Embryonic facial prominence (tissue), 1 donor: ENCODE measurements at regions not wholly inside any gene's neighbourhood (a gene's known extent, or its start where the extent isn't known, plus 50 kb on each side); places are given as distances from the start of the nearest gene placed in this dataset.

ENCODE experiments used
- DNase-seq: peaks from one replicate; pipeline ENCODE4 v3.0.0-alpha.2; 2016; ENCODE audit errors: extremely low spot score

DNA sequence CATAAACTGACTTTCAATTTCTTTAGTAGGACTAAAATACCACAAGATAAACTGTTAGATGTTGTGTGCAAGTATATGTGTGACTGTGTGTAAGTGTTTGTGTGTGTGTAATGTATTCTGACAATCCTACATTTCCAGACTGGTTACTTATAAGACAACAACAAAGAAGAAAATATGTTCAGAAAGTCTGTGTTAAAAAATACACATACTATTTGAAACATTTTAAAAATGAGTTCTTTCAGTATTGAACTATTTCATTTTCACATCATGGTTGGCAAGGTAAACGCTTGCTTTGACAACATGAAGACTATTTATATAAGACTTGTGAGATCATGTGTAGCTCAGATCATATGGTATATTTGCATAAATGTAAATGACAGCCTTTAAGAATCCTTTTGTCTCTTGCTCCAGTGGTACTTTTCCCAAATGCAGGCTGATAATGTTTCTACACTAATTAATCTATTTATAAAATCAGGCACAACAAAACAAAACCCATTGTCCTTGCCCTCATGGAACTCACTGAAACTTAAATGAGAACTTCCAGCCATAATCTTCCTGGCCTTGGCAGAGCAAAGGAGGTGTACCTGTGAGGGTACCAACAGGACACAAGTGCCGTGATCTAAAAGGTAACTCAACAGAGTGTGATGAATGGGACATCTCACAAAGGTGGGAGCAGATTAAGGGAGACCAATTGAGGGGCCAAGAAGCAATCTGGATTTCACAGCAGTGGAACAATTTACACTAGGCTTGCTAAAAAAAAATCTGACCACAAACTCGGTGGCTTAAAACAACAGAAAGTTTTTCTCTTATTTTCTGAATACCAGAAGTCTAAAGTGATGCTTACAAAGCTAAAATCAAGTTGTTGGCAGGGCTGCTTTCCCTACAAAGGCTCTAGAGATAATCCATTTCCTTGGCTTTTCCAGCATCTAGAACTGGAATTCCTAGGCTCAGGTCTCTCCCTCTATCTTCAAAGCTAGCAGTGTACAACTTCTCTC, 349.0 kb downstream of the TBC1D4 start:
- no peak for DNase-seq

- no peak for DNase-seq
Measured at GRCh38 chr13:75129331-75129730, 352.6 kb downstream of the TBC1D4 start.

- no peak for DNase-seq
Measured at GRCh38 chr13:75124415-75124814, 357.6 kb downstream of the TBC1D4 start.

DNA sequence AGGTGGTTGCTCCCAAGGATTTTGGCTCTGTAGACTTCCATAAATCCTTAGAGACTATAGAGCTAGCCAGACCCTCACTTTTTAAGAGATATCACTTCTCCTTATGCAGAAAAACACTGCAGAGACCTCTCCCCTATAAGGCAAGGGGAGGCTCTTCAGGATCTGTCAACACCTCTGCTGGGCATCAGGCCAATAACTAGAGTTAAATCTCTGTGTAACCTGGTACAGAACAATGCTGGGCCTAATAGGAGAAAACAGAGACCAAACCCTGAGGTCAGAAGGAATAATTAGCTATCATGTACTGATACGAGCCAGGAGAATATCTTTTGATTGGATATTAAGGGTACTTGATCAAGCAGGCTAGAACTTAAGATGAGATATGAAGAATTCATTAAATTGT, 358.5 kb downstream of the TBC1D4 start:
- no peak for DNase-seq

DNA sequence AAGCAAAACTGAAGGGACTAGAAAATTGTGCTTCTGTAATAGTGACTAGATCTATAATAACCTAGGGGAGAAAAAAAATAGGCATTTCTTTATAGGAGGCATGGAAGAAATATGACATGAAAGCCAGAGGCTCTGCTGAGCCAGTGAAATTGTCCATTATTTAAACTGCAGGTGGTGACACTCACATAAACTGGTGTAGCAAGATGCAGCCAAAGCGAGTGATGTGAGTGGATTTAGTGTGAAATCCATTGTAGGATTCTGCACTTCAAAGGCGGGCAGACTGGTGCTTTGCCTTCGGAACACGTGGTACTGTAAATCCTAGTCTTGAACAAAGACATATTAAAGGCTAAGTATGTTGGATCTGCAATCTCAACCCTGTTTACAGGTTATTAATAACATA, 361.9 kb downstream of the TBC1D4 start:
- no peak for DNase-seq

DNA sequence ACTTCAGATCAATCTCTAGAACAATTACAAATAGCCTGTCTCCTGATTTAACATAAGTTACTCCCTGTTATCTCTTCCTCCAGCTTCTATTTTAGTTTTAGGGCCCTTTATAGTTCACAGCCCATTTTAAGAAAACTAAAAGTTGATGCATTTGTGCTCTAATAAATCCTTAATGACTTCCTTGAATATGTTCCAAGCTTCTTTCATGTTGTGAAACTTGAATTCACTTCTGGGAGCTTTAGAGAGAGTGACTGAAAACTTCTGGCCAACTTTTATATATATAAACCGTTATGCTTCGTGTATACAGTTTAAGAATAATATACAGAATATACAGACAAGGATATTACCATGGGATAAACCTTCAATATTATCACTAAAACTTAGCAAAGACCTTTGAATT, 366.8 kb downstream of the TBC1D4 start:
- no peak for DNase-seq

- DNase-seq: no peak
Measured at GRCh38 chr13:75103976-75104375, 378.0 kb downstream of the TBC1D4 start.

- DNase-seq: no peak
Measured at GRCh38 chr13:75102001-75102716, 379.8 kb downstream of the TBC1D4 start.

DNA sequence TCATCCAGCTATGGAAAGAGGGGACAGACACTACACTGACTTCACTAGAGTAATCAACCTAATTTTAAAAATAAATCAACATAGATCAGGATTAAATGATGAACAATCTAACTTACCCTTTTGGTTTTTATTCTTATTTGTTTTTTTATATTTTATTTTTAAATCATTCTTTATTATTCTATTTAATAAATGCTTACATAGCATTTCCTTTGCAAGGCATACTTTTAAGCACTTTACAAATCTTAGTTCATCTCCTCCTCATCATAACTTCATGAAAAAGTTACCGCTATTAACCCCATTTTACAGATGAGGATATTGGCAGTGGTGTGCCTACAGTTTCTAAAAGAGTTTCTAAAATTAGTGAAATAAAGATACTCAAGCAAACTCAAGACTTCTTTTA, 380.6 kb downstream of the TBC1D4 start:
- no peak for DNase-seq

DNA sequence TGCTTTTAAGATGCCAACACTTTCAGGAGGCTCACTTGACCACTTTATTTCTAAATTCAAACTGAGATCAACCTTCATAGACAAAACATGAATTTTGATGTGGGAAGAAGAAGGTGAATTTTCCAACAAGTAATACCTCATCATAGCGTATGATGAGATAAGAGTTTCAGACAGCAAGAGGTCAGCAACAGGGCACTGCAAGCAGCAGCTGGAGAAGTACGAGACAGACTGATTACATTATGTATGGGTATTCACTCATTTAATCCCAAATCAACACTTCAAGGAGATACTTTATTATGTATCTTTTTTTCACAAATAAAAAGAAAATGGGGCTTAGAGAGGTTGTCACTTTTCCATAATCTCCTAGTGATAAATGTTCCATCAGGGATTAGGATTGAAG, 389.8 kb downstream of the TBC1D4 start:
- no peak for DNase-seq

DNA sequence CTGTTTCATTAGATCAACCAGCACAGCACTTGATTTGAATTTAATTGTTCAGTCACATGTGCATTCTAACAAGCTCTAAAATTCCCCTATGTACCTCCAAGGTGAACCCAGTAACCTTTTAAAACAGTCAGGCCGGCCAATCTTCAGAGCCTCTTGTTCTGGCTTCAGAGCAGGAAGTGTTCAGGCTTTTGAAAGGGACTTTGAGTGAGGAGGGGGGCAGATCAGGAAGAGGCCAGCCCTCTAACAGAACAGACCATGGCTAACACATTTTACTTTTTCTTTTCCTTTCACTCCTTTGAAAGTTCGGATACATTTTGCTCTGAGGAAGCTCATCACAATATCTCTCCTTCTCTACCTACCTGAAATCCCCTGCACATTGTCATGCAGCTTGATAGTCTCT, 390.3 kb downstream of the TBC1D4 start:
- no peak for DNase-seq

GRCh38 chr13:75090872-75091615, 390.9 kb downstream of the TBC1D4 start:
- no peak for DNase-seq

DNA sequence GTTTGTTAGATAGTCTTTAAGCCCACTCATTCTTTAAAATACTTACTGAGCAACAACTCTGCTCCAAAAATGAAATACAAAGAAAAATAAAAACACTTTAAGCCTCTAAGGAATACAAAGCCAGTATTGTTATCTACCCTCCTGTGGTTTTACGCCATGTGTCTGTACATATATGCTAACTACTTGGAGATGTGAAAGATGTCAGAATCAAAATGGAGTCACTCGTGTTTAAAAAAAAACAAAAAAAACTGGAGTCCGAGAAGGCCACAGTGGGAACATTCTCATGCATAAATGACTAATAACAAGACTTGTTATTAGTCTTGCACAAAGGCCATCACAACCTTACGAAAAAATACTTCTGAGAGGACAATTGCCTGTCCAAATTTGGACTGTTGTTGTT, 393.1 kb downstream of the TBC1D4 start:
- DNase-seq: no peak

DNA sequence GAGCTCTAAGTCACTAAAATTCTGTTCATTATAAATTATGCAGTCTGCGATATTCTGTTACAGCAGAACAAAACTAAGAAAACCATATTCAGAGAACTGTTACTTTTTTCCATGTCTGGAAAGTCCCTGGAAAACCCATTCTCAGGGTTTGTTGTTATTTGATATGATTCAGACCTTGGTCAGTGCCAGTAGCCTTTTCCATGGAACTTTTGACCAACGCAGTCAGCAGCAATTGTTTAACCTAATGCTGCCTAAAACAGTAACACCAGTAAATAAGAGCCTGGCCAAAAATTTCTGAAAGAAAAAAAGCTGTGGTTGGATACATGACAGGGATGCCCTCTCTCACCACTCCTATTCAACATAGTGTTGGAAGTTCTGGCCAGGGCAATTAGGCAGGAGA, 402.7 kb downstream of the TBC1D4 start:
- DNase-seq: no peak

GRCh38 chr13:75076476-75076875, 405.5 kb downstream of the TBC1D4 start:
- DNase-seq: no peak

DNA sequence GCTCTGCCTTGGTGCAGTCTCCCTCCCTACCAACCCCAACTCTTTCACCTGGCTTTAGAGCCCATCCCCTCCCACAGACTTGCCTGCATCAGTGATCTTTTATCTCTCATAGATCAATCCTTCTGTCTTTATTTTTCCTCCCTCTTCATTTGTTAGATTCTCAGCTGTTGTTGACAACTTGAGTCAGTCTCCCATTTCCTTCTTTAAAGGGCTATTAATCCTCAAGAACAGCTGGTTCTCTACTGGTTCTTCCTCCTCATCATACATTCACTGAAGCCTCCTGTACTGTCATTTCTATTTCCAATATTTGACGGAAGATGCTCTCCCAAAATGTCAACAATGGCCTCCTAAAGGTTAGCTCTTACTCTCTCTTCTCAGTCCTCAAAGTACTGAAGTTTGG, 408.2 kb downstream of the TBC1D4 start:
- no peak for DNase-seq

- DNase-seq: no peak
Measured at GRCh38 chr13:75072891-75073290, 409.1 kb downstream of the TBC1D4 start.

GRCh38 chr13:75072368-75072767, 409.6 kb downstream of the TBC1D4 start:
- DNase-seq: no peak

DNA sequence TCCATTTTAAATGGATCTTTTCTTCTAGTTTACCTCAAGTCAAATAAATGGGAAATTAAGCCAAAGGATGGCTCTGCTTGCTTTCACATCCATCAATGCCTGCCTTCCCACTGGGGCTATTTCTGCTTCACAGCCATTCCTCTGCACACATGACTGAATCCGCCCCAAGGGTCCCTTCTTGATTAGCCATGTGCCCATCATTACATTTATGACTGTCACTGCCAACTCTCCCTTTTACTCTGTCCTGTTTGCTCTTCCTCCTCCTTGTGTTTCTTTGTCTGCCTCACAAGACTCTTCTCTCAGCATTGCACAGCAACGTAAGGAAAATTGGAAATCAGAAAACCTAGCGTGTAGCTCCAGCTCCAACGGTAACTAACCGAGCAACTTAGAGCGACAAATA, 410.2 kb downstream of the TBC1D4 start:
- DNase-seq: no peak

DNA sequence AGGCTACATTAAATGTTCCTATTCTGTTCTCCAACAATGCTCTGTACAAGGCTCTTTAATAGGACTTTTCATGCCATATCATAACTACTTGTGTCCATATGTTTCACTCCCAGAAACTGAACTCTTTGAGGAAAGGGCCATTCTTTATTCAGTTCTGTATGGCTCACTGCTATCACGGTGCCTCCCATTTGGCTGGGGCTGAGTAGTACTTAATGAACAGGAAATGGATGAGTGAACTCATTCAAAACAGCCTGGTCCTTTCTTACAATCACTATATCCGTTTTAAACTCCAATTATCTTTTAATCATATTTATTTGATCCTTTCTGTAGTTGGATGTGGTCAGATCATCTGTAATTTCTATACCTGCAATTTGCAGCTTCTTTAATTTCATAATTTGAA, 410.6 kb downstream of the TBC1D4 start:
- no peak for DNase-seq

GRCh38 chr13:75061909-75062308, 420.1 kb downstream of the TBC1D4 start:
- no peak for DNase-seq

DNA sequence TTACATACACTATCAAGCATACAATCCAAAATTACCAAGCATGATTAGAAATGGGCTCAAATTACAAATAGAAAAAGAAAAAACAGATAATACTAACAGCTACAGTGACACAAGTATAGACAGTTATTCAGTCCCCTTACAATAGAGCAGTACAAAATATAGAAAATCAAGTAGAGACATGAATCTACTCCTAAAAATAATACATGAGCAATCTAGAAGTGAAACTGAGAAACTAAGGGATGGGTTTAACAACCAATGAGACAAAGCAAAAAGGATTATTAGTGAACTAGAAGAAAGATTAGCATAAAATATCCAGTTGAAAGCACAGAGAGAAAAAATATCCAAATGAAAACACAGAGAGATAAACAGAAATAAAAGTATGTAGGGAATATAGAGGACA, 426.7 kb downstream of the TBC1D4 start:
- no peak for DNase-seq
